GM13977 (cell line): ENCODE measurements at regions not wholly inside any gene's neighbourhood (a gene's known extent, or its start where the extent isn't known, plus 50 kb on each side); places are given as distances from the start of the nearest gene placed in this dataset.
A peak's percentile ranks its signal among the peaks of the same experiment; 100 is the strongest.

ENCODE experiments used
- DNase-seq: peaks from one replicate; pipeline ENCODE4 v3.0.0; 2012; ENCODE audit warnings: low spot score
- CTCF ChIP-seq: IDR thresholded peaks from 2 replicates; pipeline ENCODE4 v1.5.1; 2012; ENCODE audit warnings: mild to moderate bottlenecking, control low read depth; ENCODE audit not compliant: insufficient read depth; ENCODE audit errors: extremely low read depth, missing control alignments
- in situ Hi-C: fragments of 300-500 bp; cut with MboI; formaldehyde crosslinking; loops from one replicate; pipeline ENCODE4 v1.12.0; 2022; ENCODE audit warnings: low sequenced_read_pairs, low pct_unique_long_range_greater_than_20kb, mixed read lengths, inconsistent platforms; ENCODE audit not compliant: unreplicated experiment

GRCh38 chr19:13588957-13589833, 82.9 kb upstream of the CACNA1A start:
- TF ChIP-seq CTCF, result peak; percentile 96
- DNase-seq, result peak; percentile 83
- in situ Hi-C loops, result loop anchor here (25.0 kb wide), 1 partner anchor 473 kb away; the partner anchor contains the start of genes MISP3 and PALM3

GRCh38 chr19:13585512-13585911, 79.2 kb upstream of the CACNA1A start:
- in situ Hi-C loops, result loop anchor here (25.0 kb wide), 1 partner anchor 477 kb away; the partner anchor contains the start of genes MISP3 and PALM3
- DNase-seq, result no peak
- no peak for TF ChIP-seq CTCF

DNA sequence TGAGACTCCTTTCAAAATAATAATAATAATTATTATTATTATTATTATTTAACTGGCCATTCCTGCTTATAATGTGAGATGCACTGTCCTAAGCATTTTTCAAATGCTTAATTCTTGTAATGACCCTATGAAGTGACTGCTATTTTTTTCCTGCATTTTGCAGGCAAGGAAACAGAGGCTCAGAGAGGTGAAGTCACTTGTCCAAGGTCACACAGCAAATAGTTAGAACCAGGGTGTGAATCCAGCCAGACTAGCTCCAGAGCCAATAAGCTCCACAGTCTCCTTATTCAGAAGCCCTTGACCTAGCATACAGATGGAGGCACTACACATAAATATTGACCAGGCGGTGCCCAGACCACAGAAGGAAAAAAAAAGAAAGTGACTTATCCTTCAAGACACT, 77.5 kb upstream of the CACNA1A start:
- TF ChIP-seq CTCF, result no peak
- DNase-seq, result no peak
- in situ Hi-C loops, result loop anchor here (25.0 kb wide), 1 partner anchor 479 kb away; the partner anchor contains the start of genes MISP3 and PALM3

DNA sequence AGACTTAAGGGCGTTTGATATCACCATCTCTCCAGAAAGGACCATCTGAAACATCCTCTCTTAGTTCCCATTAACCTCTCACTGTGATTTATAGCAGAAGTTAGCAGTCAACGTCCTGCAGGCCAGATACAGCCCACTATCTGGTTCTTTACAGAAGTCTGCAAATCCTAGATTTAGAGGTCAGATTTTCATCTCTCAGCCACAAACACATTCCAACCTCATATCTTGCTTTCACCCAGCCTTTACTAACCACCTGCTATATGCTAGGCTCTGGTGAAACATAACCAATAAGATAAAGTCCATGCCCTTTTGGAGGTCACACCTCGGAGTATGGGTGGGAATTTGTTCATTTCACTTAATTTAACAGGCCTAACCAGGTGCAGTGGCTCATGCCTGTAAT, 76.8 kb upstream of the CACNA1A start:
- in situ Hi-C loops, result loop anchor here (25.0 kb wide), 1 partner anchor 479 kb away; the partner anchor contains the start of genes MISP3 and PALM3
- TF ChIP-seq CTCF, result no peak

GRCh38 chr19:13581576-13581975, 75.3 kb upstream of the CACNA1A start:
- DNase-seq, result no peak
- in situ Hi-C loops, result loop anchor here (25.0 kb wide), 1 partner anchor 481 kb away; the partner anchor contains the start of genes MISP3 and PALM3
- no peak for TF ChIP-seq CTCF

More for the DNA sequence above, 76.8 kb upstream of the CACNA1A start:
- DNase-seq, result no peak

GRCh38 chr19:13579388-13580060, 73.2 kb upstream of the CACNA1A start:
- in situ Hi-C loops, result loop anchor here (25.0 kb wide), 1 partner anchor 483 kb away; the partner anchor contains the start of genes MISP3 and PALM3
- no peak for DNase-seq
- no peak for TF ChIP-seq CTCF
